SIG-M5 treated with dmso at 0.1 percent for 504 hours (cell line): ENCODE measurements at regions not wholly inside any gene's neighbourhood (a gene's known extent, or its start where the extent isn't known, plus 50 kb on each side); places are given as distances from the start of the nearest gene placed in this dataset.

ENCODE experiments used
- DNase-seq: peaks from one replicate; lab custom pipeline; 2025; ENCODE audit not compliant: unreplicated experiment; lab: John Stamatoyannopoulos, UW

DNA sequence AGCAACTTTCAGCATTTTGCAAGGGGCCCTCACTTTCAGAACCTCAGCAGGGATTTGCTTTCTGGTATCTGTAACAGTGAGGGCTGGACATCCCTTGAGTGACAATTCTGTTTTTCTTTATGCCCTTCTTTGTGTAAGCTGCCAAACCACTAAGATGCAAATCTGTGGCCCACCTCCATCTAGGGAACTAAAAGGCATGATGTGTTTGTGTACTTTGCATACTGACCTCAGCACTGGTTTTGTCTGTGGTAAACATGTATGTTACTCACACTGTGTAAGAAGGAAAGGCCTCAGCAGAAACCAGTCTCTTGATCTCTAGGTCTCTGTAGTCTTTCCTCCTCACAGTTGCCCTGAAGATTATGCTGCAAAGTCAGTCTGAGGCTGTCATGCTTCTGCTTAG is 396.6 kb upstream of the DYNLRB2 start:
- DNase-seq: no peak

DNA sequence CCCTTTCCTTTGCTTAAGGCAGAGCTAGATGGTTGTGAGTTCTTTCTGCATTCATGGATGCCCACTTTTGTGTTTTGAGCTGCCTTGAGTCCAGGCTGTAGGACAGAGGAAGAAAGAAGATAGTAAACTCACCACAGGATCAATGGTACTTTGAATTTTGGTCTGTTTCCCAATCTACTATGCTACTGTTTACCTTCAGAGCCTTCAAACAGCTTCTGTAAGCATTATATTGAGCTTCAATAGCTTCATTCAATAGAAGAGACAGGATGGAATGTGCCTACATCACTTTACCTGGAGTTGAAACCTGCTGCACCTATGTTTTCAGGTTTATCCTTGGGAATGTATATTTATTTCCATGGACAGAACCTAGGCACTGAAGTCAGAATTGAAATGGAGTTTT is 397.9 kb upstream of the DYNLRB2 start:
- no peak for DNase-seq

DNA sequence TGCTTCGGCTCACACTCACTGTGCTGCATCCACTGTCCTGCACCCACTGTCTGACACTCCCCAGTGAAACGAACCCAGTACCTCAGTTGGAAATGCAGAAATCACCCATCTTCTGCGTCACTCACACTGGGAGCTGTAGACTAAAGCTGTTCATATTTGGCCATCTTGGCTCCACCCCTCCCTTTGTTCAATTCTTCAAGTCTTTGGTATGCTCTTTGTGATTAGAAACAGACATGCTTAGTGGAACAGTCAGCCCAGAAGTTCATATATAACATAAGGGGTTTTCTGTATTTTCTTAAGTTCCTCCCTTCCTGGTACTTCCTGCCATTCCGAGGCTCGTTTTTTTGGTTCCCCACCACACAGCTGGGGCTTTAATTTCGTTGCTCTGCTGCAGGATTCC is 398.5 kb upstream of the DYNLRB2 start:
- no peak for DNase-seq

DNA sequence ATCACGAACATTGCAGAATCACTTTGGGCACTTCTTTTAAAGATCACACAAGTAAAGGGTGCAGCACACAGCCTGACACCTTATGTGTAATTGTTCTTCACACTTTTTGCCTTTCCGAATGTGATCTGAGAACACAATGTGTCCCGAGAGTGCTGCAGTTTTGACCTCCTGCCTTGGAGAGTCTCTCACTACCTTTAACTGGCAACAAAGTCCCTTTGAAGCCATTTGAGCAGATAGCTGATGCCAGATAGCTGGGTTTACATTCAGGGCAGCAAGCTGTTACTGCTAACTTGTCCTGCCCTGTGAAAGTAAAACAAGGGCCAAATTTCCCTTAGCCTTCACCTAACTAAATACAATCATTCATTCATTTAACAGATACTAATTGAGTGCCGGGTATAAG is 411.0 kb upstream of the DYNLRB2 start:
- no peak for DNase-seq

DNA sequence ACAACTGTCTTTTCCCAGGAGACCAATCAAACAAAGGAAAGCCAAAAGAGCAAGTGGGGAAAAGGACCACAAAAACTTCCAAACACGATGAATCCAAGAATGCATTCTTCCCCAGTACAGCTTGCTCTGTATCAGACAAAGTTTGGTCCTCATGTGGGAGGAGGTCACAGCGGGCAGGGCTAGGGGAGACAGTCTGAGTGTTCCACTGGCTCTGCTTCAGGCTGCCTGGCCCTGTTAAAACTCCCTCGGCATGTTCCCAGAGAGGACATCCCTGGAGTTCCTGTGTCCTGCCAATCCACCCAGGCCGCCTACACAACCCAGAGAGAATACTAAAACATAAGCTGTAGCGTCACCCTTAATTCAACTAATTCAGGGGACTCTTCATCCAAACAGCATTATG is 415.1 kb upstream of the DYNLRB2 start:
- DNase-seq: no peak

DNA sequence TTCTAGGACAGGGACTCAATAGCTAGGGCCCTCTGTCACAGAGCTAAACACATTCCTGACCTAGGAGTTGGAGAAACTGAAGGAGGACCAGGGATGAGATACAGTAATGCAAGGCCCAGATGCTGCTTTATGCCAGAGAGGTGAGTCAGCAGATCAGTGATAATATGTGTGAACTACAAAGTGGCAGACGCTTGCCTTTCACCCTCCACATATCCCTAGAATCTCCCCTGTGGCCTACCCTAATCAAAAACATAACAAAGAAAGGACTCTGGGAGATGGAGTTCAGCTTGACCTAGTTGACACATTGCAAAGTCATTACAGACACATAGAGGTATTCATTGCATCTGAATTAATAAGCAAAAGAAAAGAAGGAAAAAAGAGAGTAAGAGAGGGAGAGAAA is 417.6 kb upstream of the DYNLRB2 start:
- DNase-seq: no peak

DNA sequence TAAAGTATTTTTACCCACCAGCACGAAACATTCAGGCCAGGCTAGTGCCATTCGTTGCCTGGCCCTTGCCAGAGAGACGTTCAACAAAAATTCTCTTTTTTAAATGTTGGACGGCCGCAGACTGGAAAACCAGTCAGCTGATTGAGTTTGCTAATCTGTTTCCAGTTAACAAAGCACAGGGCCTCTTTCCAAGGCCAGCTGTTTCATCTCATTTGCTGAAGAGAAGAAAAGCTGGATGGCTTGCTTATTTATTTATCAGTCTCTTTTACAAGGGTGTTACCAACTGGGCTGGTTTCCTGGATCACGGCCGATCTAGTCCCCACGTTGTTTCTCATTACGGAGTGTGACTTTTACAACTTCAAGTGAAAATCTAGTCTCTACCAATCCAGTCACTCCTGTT is 418.7 kb upstream of the DYNLRB2 start:
- DNase-seq: no peak

DNA sequence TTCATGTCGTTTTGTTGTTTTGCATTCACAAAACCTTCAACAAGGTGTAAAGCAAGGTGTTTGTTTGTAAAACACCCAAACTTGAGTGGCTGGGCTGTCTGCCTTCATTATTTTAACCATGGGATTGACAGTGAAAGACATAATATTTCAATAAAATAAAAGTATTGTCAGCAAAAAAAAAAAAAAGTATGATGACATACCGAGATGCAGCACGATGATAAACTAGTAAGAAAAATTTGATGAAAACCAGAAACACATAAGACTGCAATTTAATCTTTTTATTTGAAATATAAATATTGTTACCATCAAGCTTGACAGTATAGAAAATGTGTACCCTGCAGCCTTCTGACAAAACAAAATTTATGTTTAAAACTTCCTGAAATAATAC is 419.3 kb upstream of the DYNLRB2 start:
- DNase-seq: no peak

DNA sequence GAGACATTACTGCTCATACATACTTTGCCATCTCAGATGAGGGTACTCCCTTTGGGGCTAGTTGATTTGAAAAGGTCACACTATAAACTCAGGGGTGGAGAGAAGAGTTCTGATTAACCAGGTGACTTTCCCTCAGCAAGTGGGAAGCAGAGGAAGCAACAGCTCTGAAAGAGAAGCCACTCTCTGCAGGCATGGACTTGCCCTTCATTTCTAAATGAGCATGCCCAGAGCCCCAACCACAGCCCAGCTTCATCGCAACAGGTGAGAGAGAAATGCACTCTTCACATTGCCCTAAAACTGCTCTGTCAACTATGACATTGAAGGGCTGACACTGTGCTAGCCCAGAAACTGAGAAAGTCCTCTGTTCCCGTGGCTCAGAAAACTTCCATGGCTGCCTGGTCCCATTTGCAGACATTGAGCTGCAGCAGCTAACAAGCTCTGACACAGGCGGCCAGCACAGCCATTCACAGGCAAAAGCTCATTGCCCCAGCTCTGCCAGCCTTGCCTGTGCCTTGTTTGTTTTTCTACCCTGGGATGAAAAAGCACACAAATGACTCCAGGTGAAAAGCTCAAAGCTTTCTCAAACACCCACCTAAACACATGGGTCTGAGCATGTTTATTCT is 419.8 kb upstream of the DYNLRB2 start:
- DNase-seq: no peak

DNA sequence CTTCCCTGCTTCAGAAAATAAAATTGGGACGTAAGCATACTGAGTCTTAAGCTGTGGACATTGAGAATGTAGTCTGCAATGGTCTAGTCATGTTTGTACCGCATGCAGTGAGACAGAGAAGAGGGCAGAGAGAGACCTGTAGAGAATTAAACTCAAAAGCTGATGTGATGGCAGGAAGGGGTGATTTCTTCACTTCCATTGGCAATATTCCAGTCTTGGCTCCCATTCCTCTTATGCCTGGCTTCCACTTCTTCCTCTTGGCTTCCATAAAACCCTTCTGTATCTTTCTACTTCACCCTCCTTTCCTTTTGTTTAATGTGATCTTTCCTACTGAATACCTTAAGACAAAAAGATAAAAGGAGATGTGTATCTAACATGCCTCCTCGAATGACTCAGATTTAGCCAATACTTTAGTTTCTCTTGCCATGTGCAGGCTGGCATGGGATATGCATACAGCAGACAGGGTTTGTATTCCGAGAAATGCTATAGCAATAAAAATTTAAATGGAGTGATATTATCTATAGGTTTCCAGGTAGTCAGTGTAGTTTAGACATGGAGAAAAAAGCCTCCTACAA is 423.1 kb upstream of the DYNLRB2 start:
- no peak for DNase-seq

DNA sequence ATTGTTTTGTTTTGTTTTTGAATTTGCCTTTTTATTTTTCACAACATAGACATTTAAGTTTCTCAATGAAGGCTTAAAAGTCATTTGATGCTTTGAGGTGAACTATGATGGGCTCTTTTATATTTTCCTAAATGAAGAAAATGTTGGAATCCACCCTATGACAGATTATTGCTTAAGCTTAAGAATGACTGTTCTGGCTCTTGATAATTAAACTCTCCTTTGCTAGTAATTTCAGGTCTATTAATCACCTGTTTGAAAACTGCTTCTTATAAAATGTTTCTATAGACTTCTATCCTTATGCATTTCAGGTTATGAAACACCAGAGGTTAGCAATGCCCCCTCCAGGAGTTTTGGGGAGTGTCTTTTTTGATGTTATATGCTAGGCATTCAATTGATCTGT is 424.1 kb upstream of the DYNLRB2 start:
- no peak for DNase-seq

DNA sequence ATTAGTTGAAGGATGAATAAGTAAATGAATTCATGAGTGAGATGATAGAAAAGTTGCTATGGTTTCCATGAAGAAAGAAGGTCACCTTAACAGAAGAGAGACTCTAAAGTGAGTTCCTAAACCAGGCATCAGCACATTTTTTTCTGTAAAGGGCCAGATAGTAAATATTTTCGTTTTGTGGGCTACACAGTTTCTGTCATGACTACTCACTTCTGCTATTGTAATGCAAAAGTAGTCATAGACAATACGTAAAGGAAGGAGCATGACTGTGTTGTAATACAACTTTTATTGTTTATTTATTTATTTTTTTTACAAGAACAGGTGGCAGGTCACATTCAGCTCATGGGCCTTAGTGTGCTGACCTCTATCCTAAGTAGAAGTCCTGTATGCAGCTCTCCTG is 426.1 kb upstream of the DYNLRB2 start:
- DNase-seq: no peak

DNA sequence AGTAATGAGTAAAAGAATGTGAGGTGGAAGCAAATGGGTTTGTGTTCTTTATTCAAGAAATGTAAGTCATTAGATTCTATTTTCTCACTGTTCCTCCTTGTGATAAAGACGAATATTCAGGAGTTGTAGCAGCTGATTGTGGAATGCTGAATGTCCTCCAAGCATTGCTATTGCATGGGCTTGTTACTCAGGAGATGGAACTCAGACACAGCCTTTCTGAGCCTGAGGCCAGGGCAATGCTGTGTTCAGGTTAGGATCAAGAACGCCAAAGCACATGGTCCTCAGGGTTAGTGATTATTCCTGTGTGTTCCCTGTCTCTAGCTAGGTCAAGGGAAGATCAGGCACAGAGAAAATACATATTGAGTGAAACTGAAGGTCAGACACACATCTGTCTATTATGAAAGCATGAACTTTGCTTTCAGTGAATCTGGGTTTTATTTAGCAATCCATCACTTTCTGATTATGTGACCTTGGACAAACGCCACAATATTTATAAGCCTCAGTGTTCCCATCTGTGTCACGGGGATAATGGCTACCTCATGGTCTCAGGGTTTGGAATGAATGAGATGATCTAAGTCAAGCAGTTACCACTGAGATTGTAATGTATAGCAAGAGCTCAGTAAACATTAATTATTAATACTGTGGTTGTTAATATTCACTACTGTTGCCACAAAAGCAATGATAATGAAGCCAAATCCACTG is 426.8 kb upstream of the DYNLRB2 start:
- DNase-seq: no peak

DNA sequence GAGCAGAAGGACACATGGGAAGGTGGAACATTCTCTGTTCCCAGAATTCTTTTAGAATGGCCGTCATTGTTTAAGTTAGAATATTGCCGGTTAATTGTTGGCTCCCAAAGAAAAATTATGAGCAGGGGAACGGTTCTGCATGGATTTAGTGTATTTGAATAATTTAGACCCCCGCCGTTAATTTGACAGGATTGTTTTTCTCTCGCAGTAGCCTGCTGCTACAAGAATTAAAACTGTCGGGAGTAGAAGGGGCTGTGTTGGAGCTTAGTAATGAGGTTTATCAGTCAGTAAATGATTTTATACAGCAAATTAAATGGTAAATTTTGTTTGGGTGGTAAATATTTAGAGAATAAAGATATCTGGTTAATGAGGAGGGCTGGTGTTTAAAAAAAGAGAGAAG is 431.2 kb upstream of the DYNLRB2 start:
- DNase-seq: no peak

DNA sequence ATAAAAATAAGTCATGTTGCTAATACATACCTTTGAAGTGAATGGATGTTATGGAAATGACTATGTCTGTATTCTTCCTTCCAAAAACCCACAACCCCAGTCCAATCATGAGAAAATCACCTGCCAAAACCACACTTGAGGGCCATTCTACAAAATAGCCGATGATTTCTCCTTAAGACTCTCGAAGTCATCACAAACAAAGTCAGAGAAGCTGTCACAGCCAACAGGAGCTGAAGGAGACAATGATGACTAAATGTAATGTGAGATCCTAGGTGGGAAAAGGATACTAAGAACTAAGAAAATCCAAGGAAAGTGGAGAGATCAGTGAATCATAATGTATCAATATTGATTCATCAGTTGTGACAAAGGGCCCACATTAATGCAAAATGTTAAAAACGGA is 432.9 kb upstream of the DYNLRB2 start:
- DNase-seq: no peak

DNA sequence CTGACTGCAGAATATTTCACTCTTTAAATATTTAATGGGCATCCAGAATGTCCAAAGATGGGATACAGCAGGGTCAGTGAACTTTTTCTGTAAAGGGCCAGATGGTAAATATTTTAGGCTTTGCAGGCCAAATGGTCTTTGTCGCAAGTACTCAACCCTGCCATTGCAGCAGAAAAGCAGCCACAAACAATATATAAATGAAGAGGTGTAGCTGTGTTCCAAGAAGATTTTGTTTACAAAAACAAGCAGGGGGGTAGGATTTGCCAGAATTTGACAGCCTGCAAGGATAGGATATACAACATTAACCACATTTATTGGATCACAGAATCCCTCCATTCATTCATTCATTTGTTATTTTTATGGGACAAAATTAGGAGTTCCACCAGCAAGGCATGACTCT is 435.0 kb upstream of the DYNLRB2 start:
- no peak for DNase-seq

DNA sequence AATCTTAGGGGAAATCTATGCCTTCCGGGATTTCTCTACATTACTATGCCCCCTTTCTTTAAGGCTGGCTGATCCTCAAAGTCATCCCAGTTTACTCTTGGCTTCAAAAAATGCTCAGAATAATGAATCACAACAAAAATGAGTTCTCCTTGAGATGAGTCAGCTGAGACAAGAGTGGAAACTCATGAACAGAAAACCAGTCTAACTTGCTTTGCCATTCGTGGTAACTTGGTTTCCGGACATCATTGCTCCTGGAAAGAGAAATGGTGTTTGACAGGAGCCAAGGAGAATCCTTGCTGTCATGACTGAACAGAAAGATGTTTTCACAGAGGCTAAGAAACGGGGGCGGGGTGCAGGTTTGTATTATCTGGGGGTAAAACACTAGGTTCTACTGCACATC is 435.6 kb upstream of the DYNLRB2 start:
- peak; percentile 50 for DNase-seq

DNA sequence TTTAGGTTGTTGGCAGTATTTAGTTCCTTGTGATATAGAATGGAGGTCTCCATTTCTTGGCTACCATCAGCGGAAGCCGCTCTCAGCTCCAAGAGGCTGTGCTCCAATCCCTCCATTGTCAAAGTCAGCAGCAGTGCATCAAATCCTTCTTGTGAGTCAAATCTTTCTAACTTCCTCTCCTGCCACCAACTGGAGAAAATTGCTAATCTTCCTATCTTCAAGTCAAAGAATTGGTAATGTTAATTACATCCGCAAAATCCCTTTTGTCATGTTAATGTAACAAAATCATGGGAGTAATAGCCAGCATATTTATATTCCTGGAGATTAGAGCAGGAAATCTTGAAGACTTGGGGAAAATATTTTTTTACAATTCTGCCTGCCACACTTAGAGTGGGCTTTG is 436.4 kb upstream of the DYNLRB2 start:
- DNase-seq: no peak

DNA sequence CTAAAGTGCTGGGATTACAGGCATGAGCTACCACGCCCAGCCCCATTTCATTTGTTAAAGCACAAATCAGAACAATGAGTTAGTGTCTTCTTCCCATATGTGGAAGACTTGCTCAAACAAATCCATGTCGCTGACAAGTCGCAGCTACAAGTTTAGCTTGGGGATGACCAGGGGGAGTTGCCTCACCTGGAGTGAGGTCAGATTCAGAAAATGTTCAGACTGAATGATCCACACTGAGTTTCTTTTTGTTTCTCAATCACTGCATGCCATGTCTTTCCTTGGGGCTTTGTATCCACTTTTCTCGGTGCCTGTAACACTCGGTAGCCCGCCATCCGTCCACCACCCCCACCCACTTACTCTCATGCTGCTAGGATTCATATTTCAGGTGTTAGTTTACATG is 437.3 kb upstream of the DYNLRB2 start:
- no peak for DNase-seq

DNA sequence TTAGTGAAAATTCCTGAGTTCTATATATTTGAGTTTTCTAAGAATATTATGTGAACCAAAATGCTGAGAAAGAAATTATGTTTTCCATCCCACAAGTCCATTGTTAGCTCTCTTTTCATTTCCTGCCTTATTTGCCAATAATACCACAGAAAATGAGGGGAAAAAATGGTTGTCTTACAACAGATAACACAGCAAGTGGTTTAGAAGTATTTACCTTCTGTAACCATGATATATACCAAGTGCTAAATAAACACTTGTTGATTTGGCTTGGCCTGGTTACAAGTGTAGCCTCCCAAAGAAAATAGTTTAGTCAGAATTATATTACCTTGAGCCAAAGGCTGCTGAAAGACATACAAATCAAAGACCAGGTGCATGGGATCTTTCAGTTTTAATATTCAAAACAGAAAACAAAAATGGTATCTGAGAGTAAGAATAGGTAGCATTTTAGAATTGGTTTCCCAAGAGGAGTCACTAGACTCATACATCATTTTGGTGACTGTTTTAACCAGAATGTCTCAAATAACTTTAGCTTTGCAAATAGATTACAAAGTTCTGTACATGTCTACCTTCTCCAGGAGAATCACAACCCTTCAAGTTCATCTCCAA is 439.8 kb upstream of the DYNLRB2 start:
- no peak for DNase-seq

DNA sequence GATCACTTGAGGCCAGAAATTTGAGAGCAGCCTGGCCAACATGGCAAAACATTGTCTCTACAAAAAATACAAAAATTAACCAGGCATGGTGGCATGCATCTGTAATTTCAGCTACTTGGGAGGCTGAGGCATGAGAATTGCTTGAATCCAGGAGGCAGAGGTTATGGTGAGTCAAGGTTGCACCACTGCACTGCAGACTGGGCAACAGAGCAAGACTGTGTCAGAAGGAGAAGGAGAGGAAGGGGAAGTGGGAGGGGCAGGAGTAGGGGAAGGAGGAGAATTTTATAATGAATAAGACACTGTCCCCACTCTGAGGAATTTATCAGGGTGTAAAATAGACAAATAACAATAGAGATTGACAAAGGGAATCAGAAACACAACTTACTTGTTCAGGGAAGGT is 440.6 kb upstream of the DYNLRB2 start:
- no peak for DNase-seq

DNA sequence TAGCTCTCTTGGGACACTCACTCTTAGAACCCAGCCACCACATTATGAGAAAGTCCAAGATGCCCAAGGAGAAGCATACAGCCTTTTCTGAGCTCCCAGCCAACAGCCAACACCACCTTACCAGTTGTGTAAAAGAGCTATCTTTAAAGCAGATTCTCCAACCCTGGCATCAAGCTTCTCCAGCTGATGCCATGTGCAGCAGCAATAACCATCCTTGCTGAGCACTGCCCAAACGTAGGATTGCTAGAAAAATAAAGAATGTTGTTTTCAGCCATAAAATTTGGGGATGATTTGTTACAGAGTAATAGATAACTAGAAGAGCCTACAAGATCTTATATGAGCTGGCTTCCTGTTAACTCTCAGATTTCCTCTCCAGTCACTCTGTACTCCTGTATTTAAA is 443.7 kb upstream of the DYNLRB2 start:
- DNase-seq: no peak
